T47D (cell line): ENCODE measurements at regions not wholly inside any gene's neighbourhood (a gene's known extent, or its start where the extent isn't known, plus 50 kb on each side); places are given as distances from the start of the nearest gene placed in this dataset.

ENCODE experiments used
- DNase-seq, 2 experiments: peaks; one replicate each; pipeline versions ENCODE4 v3.0.0 to v3.0.0-alpha.2; 2011 to 2012; ENCODE audit warnings: low read depth in 1 of 2, low spot score in 1 of 2
- JUND ChIP-seq: IDR thresholded peaks from 2 replicates; pipeline ENCODE4 v1.6.1; 2012; ENCODE audit warnings: low read depth
- in situ Hi-C: cut with HindIII; loops from 2 replicates; pipeline ENCODE4 v1.10.0; 2016; ENCODE audit warnings: low sequenced_read_pairs, low pct_unique_long_range_greater_than_20kb

- TF ChIP-seq JUND: no peak
- DNase-seq: peak in 1 of 2 experiments; percentile 28
- in situ Hi-C loops: no loop called here
Observed at GRCh38 chr10:59536167-59537014, 173.3 kb downstream of the SLC16A9 start.

- DNase-seq: no peak
- in situ Hi-C loops: no loop called here
- no peak for TF ChIP-seq JUND
Observed at GRCh38 chr10:59524348-59524747, 162.0 kb upstream of the FAM13C start.

GRCh38 chr10:59523851-59524250 lies 161.5 kb upstream of the FAM13C start:
- in situ Hi-C loops: no loop called here
- no peak for DNase-seq
- TF ChIP-seq JUND: no peak

GRCh38 chr10:59517996-59518395 lies 155.6 kb upstream of the FAM13C start:
- no peak for DNase-seq
- in situ Hi-C loops: no loop called here
- no peak for TF ChIP-seq JUND

GRCh38 chr10:59517341-59517899 lies 155.1 kb upstream of the FAM13C start:
- DNase-seq: no peak
- no peak for TF ChIP-seq JUND
- in situ Hi-C loops: no loop called here

GRCh38 chr10:59513558-59513957 lies 151.2 kb upstream of the FAM13C start:
- no peak for DNase-seq
- no peak for TF ChIP-seq JUND
- in situ Hi-C loops: no loop called here

GRCh38 chr10:59512951-59513350 lies 150.6 kb upstream of the FAM13C start:
- DNase-seq: no peak
- TF ChIP-seq JUND: no peak
- in situ Hi-C loops: no loop called here

GRCh38 chr10:59508956-59509355 lies 146.6 kb upstream of the FAM13C start:
- no peak for TF ChIP-seq JUND
- in situ Hi-C loops: no loop called here
- no peak for DNase-seq

GRCh38 chr10:59508296-59508695 lies 145.9 kb upstream of the FAM13C start:
- no peak for TF ChIP-seq JUND
- DNase-seq: no peak
- in situ Hi-C loops: no loop called here

GRCh38 chr10:59505926-59506325 lies 143.6 kb upstream of the FAM13C start:
- TF ChIP-seq JUND: no peak
- DNase-seq: no peak
- in situ Hi-C loops: no loop called here

- DNase-seq: no peak
- in situ Hi-C loops: no loop called here
- no peak for TF ChIP-seq JUND
Observed at GRCh38 chr10:59499460-59499859, 137.1 kb upstream of the FAM13C start.

GRCh38 chr10:59493017-59493416 lies 130.7 kb upstream of the FAM13C start:
- in situ Hi-C loops: no loop called here
- DNase-seq: no peak
- TF ChIP-seq JUND: no peak

- TF ChIP-seq JUND: no peak
- DNase-seq: no peak
- in situ Hi-C loops: no loop called here
Observed at GRCh38 chr10:59479426-59479825, 117.1 kb upstream of the FAM13C start.
